ENCODE measurements at regions not wholly inside any gene's neighbourhood (a gene's known extent, or its start where the extent isn't known, plus 50 kb on each side); places are given as distances from the start of the nearest gene placed in this dataset.

DNA sequence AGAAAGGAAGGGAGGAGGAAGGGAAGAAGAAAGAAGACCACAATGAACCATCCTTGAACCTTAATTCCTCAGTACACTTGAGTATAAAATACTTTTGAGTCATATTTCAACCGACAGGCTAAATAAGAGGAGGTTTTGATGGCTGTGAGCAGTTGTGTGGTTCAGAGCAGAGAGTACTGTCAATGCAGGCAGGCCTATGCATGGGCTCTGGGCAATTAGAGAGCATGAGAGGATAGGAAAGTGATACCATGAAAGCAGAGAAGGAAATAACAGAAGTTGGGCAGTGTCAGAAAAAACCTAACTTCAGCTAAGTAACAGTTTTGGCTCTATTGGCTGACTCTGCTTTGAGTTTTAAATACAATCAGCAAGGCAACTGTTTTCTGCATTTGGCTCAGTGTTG lies 123.6 kb upstream of the STK17B start:
- CTCF ChIA-PET (ENCODE audit: low intra/inter-chr PET ratio): no interaction called here
- ATAC-seq: no peak
- no peaks in the 10 kb centered on the region for H3K36me3 ChIP-seq (ENCODE audit: control insufficient read depth, insufficient read depth, low read length)
- intact Hi-C loops (cut with micrococcal nuclease) (loop anchor here (2.0 to 5.0 kb wide), 2 partner anchors 164 to 462 kb away; no protein-coding TSS in a partner anchor), in situ Hi-C loops (cut with MboI) (loop anchor here (10.0 kb wide), 1 partner anchor 160 kb away; no protein-coding TSS in a partner anchor)
- no peak for FAIRE-seq
- 20% methylated on average over 1 of the region's 1 CpG for WGBS (ENCODE audit: insufficient coverage, low coverage, missing lambda C conversion rate)
- no peak overlapping the region for H3K9ac ChIP-seq (ENCODE audit: insufficient read depth in 1 of 2, low read depth in 2 of 2, low read length in 2 of 2)
- POLR2A ChIA-PET: no interaction called here
- H3K27ac ChIP-seq (ENCODE audit: extremely low read depth, low read depth, low read length): no peak overlapping the region
- no peaks in the 10 kb centered on the region for H3K79me2 ChIP-seq (ENCODE audit: control insufficient read depth, insufficient read depth, low read length)
- H4K20me1 ChIP-seq (replicated peaks; ENCODE audit: control insufficient read depth, insufficient read depth, low read length): no peaks in the 10 kb centered on the region; the same call in 1 of the 2 replicates
- H3K4me3 ChIP-seq: no peak overlapping the region
- H3K4me2 ChIP-seq (ENCODE audit: insufficient read depth, low read length): no peak overlapping the region
- no peaks in the 10 kb centered on the region for H3K9me1 ChIP-seq (ENCODE audit: control insufficient read depth, insufficient read depth, low read length)
- no peaks in the 10 kb centered on the region for H3K4me1 ChIP-seq (replicated peaks in 1 of 2; ENCODE audit: control insufficient read depth in 2 of 2, insufficient read depth in 2 of 2, low read length in 2 of 2)
- no peak for DNase-seq (ENCODE audit: extremely low read depth in 1 of 4, low spot score in 3 of 4)
- TF ChIP-seq KDM1A (IDR thresholded peaks at IDR 0.05): no peak
- TF ChIP-seq PURB (CRISPR knock-in tag; IDR thresholded peaks at IDR 0.05; ENCODE audit: low read depth): no peak
- no peak for TF ChIP-seq JUN (IDR thresholded peaks at IDR 0.05; ENCODE audit: borderline replicate concordance, low read depth, low read length)
- no peak for TF ChIP-seq JUN (CRISPR knock-in tag; IDR thresholded peaks at IDR 0.05; ENCODE audit: borderline replicate concordance)
- TF ChIP-seq U2AF2 (optimal IDR thresholded peaks at IDR 0.05; ENCODE audit: low read depth, low read length): no peak
- no peak for TF ChIP-seq RAD21 (CRISPR knock-in tag; conservative IDR thresholded peaks at IDR 0.05 in 1 of 2, IDR thresholded peaks at IDR 0.05 in 1 of 2)
- TF ChIP-seq ATF7 (IDR thresholded peaks at IDR 0.05): no peak
- TF ChIP-seq, protein P1, sequence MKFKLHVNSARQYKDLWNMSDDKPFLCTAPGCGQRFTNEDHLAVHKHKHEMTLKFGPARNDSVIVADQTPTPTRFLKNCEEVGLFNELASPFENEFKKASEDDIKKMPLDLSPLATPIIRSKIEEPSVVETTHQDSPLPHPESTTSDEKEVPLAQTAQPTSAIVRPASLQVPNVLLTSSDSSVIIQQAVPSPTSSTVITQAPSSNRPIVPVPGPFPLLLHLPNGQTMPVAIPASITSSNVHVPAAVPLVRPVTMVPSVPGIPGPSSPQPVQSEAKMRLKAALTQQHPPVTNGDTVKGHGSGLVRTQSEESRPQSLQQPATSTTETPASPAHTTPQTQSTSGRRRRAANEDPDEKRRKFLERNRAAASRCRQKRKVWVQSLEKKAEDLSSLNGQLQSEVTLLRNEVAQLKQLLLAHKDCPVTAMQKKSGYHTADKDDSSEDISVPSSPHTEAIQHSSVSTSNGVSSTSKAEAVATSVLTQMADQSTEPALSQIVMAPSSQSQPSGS (CRISPR knock-in tag; IDR thresholded peaks at IDR 0.05): no peak
- TF ChIP-seq PHB2 (IDR thresholded peaks at IDR 0.05; ENCODE audit: low read depth): no peak
- TF ChIP-seq STAG1 (CRISPR knock-in tag; IDR thresholded peaks at IDR 0.05; ENCODE audit: borderline replicate concordance): no peak
- no peak for TF ChIP-seq BRD9 (IDR thresholded peaks at IDR 0.05; ENCODE audit: low read depth, partially characterized antibody)
- no peak for TF ChIP-seq BACH1 (tag; IDR thresholded peaks at IDR 0.05)
- TF ChIP-seq, protein P2, sequence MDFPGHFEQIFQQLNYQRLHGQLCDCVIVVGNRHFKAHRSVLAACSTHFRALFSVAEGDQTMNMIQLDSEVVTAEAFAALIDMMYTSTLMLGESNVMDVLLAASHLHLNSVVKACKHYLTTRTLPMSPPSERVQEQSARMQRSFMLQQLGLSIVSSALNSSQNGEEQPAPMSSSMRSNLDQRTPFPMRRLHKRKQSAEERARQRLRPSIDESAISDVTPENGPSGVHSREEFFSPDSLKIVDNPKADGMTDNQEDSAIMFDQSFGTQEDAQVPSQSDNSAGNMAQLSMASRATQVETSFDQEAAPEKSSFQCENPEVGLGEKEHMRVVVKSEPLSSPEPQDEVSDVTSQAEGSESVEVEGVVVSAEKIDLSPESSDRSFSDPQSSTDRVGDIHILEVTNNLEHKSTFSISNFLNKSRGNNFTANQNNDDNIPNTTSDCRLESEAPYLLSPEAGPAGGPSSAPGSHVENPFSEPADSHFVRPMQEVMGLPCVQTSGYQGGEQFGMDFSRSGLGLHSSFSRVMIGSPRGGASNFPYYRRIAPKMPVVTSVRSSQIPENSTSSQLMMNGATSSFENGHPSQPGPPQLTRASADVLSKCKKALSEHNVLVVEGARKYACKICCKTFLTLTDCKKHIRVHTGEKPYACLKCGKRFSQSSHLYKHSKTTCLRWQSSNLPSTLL (IDR thresholded peaks at IDR 0.05): no peak
- no peak for TF ChIP-seq ZNF76 (CRISPR knock-in tag; IDR thresholded peaks at IDR 0.05; ENCODE audit: borderline replicate concordance)
- BruUV-seq (replicated peaks): no TSS peak
- no peaks in the 10 kb centered on the region for H3K9me3 ChIP-seq (replicated peaks; ENCODE audit: control insufficient read depth, insufficient read depth, low read depth, low read length)
- H2AFZ ChIP-seq (ENCODE audit: low read depth, low read length): no peak overlapping the region
- no peaks in the 10 kb centered on the region for H3K27me3 ChIP-seq (ENCODE audit: control insufficient read depth in 2 of 2, insufficient read depth in 2 of 2, low read length in 2 of 2)
